ENCODE measurements at regions not wholly inside any gene's neighbourhood (a gene's known extent, or its start where the extent isn't known, plus 50 kb on each side); places are given as distances from the start of the nearest gene placed in this dataset.

DNA sequence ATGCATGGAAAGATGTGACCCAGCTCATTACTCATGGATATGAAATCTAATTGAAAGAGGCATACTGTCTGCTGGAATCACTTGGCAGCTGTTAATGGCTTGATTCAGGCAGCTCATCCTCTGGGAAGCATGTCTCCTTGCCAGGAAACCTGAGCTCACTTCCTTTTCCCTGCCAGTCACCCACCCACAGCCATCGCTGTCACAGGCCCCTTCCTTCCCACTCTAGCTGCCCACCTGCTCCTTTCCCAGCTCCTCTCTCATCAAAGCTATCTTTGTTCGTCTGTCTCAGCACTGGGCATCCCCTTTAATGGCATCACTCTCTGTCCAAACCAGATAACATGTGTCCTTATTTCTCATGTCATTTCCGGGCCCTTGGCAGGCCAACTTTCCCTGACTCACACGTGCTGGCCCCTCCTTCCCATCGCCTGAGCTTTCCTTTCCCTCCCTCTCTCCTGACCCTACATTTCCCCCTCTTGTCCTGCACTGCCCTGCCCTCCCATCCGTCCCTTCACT is 721.9 kb downstream of the TNS3 start:
- TF ChIP-seq, protein P1, sequence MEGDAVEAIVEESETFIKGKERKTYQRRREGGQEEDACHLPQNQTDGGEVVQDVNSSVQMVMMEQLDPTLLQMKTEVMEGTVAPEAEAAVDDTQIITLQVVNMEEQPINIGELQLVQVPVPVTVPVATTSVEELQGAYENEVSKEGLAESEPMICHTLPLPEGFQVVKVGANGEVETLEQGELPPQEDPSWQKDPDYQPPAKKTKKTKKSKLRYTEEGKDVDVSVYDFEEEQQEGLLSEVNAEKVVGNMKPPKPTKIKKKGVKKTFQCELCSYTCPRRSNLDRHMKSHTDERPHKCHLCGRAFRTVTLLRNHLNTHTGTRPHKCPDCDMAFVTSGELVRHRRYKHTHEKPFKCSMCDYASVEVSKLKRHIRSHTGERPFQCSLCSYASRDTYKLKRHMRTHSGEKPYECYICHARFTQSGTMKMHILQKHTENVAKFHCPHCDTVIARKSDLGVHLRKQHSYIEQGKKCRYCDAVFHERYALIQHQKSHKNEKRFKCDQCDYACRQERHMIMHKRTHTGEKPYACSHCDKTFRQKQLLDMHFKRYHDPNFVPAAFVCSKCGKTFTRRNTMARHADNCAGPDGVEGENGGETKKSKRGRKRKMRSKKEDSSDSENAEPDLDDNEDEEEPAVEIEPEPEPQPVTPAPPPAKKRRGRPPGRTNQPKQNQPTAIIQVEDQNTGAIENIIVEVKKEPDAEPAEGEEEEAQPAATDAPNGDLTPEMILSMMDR (IDR thresholded peaks at IDR 0.05): no peak
- TF ChIP-seq, protein P2, sequence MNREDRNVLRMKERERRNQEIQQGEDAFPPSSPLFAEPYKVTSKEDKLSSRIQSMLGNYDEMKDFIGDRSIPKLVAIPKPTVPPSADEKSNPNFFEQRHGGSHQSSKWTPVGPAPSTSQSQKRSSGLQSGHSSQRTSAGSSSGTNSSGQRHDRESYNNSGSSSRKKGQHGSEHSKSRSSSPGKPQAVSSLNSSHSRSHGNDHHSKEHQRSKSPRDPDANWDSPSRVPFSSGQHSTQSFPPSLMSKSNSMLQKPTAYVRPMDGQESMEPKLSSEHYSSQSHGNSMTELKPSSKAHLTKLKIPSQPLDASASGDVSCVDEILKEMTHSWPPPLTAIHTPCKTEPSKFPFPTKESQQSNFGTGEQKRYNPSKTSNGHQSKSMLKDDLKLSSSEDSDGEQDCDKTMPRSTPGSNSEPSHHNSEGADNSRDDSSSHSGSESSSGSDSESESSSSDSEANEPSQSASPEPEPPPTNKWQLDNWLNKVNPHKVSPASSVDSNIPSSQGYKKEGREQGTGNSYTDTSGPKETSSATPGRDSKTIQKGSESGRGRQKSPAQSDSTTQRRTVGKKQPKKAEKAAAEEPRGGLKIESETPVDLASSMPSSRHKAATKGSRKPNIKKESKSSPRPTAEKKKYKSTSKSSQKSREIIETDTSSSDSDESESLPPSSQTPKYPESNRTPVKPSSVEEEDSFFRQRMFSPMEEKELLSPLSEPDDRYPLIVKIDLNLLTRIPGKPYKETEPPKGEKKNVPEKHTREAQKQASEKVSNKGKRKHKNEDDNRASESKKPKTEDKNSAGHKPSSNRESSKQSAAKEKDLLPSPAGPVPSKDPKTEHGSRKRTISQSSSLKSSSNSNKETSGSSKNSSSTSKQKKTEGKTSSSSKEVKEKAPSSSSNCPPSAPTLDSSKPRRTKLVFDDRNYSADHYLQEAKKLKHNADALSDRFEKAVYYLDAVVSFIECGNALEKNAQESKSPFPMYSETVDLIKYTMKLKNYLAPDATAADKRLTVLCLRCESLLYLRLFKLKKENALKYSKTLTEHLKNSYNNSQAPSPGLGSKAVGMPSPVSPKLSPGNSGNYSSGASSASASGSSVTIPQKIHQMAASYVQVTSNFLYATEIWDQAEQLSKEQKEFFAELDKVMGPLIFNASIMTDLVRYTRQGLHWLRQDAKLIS (CRISPR knock-in tag; IDR thresholded peaks at IDR 0.05; ENCODE audit: borderline replicate concordance): no peak
- TF ChIP-seq, protein P3, sequence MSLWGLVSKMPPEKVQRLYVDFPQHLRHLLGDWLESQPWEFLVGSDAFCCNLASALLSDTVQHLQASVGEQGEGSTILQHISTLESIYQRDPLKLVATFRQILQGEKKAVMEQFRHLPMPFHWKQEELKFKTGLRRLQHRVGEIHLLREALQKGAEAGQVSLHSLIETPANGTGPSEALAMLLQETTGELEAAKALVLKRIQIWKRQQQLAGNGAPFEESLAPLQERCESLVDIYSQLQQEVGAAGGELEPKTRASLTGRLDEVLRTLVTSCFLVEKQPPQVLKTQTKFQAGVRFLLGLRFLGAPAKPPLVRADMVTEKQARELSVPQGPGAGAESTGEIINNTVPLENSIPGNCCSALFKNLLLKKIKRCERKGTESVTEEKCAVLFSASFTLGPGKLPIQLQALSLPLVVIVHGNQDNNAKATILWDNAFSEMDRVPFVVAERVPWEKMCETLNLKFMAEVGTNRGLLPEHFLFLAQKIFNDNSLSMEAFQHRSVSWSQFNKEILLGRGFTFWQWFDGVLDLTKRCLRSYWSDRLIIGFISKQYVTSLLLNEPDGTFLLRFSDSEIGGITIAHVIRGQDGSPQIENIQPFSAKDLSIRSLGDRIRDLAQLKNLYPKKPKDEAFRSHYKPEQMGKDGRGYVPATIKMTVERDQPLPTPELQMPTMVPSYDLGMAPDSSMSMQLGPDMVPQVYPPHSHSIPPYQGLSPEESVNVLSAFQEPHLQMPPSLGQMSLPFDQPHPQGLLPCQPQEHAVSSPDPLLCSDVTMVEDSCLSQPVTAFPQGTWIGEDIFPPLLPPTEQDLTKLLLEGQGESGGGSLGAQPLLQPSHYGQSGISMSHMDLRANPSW (CRISPR knock-in tag; conservative IDR thresholded peaks at IDR 0.05; ENCODE audit: low read depth): no peak
- TF ChIP-seq TEAD4 (CRISPR knock-in tag; IDR thresholded peaks at IDR 0.05) (no peak), SOX15 (CRISPR knock-in tag; IDR thresholded peaks at IDR 0.05) (no peak), SP1 (CRISPR knock-in tag; conservative IDR thresholded peaks at IDR 0.05) (no peak), NR2C2 (CRISPR knock-in tag; IDR thresholded peaks at IDR 0.05) (no peak), CREM (CRISPR knock-in tag; IDR thresholded peaks at IDR 0.05) (no peak), RELA (CRISPR knock-in tag; IDR thresholded peaks at IDR 0.05; ENCODE audit: borderline replicate concordance) (no peak), NR1H2 (CRISPR knock-in tag; IDR thresholded peaks at IDR 0.05) (no peak), ARID4B (CRISPR knock-in tag; IDR thresholded peaks at IDR 0.05; ENCODE audit: borderline replicate concordance) (no peak), NFE2L1 (CRISPR knock-in tag; IDR thresholded peaks at IDR 0.05) (no peak), NFYB (CRISPR knock-in tag; conservative IDR thresholded peaks at IDR 0.05; ENCODE audit: low read depth) (no peak)
- TF ChIP-seq, protein P4, sequence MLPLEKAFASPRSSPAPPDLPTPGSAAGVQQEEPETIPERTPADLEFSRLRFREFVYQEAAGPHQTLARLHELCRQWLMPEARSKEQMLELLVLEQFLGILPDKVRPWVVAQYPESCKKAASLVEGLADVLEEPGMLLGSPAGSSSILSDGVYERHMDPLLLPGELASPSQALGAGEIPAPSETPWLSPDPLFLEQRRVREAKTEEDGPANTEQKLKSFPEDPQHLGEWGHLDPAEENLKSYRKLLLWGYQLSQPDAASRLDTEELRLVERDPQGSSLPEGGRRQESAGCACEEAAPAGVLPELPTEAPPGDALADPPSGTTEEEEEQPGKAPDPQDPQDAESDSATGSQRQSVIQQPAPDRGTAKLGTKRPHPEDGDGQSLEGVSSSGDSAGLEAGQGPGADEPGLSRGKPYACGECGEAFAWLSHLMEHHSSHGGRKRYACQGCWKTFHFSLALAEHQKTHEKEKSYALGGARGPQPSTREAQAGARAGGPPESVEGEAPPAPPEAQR (CRISPR knock-in tag; IDR thresholded peaks at IDR 0.05): no peak
